ENCODE measurements at regions not wholly inside any gene's neighbourhood (a gene's known extent, or its start where the extent isn't known, plus 50 kb on each side); places are given as distances from the start of the nearest gene placed in this dataset.

DNA sequence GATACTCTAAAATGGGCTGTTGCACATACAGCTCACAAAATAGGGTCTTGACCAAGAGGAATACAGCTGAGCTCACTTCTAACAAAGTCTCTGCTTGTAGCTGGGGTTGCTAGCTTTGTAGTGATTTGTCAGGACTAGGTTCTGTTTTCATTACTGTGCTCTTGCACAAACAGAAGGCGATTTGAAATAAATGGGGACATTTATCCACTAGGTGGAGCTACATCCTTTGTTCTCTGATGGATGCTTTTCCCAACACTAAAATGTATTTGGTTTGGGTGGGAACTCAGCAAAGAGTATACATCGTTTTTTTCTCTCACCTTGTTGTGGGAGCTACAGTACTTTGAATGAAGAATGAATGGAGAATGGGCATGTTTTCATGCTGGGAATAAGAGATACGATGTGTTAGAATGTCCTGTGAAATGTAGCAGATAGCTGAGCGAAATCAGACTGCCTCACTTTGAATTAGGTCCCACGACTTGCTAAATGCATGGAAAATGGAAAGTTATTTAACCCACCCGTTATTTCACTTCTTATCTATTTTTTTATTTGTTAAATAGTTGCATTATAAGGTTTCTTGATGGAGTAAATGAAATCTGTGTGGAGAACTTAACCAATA lies 494.7 kb upstream of the MAP3K7 start:
- DNase-seq (ENCODE audit: low spot score in 2 of 2) = no peak
- 38 to 39% methylated on average over 6 of the region's 6 CpGs for WGBS, 2 donors
- no peak overlapping the region for H3K4me3 ChIP-seq (ENCODE audit: low read depth, poor library complexity, severe bottlenecking)
- intact Hi-C loops (cut with DNase I; ENCODE audit: low total_unique reads) = no loop called here
- TF ChIP-seq, protein P1, sequence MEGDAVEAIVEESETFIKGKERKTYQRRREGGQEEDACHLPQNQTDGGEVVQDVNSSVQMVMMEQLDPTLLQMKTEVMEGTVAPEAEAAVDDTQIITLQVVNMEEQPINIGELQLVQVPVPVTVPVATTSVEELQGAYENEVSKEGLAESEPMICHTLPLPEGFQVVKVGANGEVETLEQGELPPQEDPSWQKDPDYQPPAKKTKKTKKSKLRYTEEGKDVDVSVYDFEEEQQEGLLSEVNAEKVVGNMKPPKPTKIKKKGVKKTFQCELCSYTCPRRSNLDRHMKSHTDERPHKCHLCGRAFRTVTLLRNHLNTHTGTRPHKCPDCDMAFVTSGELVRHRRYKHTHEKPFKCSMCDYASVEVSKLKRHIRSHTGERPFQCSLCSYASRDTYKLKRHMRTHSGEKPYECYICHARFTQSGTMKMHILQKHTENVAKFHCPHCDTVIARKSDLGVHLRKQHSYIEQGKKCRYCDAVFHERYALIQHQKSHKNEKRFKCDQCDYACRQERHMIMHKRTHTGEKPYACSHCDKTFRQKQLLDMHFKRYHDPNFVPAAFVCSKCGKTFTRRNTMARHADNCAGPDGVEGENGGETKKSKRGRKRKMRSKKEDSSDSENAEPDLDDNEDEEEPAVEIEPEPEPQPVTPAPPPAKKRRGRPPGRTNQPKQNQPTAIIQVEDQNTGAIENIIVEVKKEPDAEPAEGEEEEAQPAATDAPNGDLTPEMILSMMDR (IDR thresholded peaks at IDR 0.05) = no peak
- no peak for TF ChIP-seq POLR2A (IDR thresholded peaks at IDR 0.05)

DNA sequence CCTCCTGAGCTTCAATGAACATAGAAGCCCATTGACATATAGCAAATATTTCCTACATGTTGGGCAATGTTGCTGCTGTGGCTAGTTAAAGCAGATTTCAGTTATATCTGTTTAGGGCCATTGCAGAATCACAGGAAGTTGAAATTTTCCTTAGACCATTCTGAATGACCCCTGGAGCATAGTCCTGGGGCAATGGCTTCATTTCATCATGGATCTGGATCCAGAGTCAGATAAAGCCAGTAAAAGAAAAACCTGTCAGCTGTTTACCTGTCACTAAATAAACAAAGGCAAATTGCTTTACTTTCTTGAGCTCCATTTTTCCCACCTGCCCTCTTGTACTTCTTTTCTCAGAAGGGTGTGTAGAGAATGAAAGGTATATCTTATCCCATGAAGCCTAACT lies 494.0 kb upstream of the MAP3K7 start:
- TF ChIP-seq, protein P1 (IDR thresholded peaks at IDR 0.05) = no peak
- TF ChIP-seq POLR2A (IDR thresholded peaks at IDR 0.05) = no peak
- no peak for DNase-seq (ENCODE audit: low spot score in 2 of 2)
- H3K4me3 ChIP-seq (ENCODE audit: low read depth, poor library complexity, severe bottlenecking) = no peak overlapping the region
- intact Hi-C loops (cut with DNase I; ENCODE audit: low total_unique reads) = no loop called here

DNA sequence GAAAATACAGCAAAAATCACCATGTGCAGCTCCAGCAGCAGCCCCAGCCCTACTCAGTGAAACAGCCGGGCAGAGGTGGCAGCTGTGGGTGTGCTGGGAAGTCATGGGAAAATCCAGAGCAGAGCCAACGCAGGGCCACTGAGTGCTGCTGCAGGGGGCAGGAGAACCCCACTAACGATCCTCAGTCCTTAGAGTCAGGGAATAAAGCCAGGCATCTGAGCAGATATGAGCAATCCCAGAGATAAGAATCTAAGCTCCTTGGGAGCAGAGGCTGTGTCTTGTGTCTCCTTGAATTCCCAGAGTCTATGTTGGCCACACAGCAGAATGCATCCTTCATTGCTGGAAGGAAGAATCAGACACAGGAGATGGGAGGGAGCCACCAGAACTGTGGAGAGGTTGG lies 493.1 kb upstream of the MAP3K7 start:
- no peak for DNase-seq (ENCODE audit: low spot score in 2 of 2)
- no peak for TF ChIP-seq POLR2A (IDR thresholded peaks at IDR 0.05)
- TF ChIP-seq, protein P1 (IDR thresholded peaks at IDR 0.05) = no peak
- 41 to 53% methylated on average over 3 of the region's 3 CpGs for WGBS, 2 donors
- no peak overlapping the region for H3K4me3 ChIP-seq (ENCODE audit: low read depth, poor library complexity, severe bottlenecking)
- intact Hi-C loops (cut with DNase I; ENCODE audit: low total_unique reads) = no loop called here

DNA sequence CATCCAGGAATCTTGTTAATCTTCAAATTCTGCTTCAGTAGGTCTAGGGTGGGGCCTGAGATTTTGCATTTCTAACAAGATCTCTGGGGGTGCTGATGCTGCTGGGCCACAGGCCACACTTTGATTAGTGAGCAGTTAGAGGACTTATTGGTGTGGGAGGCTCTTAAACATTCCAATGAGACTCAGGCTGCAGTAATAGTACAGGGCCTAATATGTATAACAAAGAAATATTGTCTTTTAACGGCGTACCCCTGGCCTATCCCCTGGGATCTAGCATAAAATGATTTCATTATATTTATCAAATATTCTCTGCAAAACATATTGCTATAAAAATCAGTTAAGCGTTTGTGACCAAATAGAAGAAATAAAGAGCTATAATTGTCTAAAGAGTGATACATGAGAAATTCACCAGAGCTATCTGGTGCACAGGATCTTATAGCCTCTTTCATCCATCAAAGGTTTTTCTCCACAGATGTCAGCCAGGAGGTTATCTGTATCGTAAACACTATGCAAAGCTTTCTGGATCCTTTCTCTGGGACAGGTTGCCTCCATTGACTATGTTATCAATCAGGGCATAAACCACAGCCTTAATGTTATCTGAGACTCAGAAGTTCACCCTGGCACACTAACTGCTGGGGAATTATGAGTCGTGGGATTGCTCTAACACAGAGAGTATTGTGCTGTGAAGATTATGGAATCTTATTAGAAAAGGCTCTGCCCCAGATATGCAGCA lies 488.5 kb upstream of the MAP3K7 start:
- WGBS, 2 donors = 67 to 75% methylated on average over 5 of the region's 5 CpGs
- no peak overlapping the region for H3K4me3 ChIP-seq (ENCODE audit: low read depth, poor library complexity, severe bottlenecking)
- TF ChIP-seq, protein P1 (IDR thresholded peaks at IDR 0.05) = no peak
- TF ChIP-seq POLR2A (IDR thresholded peaks at IDR 0.05) = no peak
- DNase-seq (ENCODE audit: low spot score in 2 of 2) = no peak
- intact Hi-C loops (cut with DNase I; ENCODE audit: low total_unique reads) = no loop called here

DNA sequence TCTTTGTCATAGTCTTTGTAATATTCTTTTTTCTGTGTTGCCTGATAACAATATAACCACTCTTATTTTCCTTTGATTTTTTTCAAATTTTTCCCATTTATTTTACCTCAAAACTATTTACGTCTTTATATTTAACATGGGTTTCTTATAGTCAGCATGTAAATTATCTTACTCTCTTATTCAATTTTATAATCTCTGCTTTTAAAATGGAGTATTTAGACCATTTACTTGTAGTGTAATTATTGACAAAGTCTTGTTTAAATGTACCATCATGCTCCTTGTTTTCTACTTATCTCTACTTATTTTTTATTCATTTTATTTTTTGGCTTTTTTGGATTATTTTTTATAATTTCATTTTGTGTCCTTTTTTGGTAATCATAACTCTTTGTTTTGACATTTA lies 476.5 kb upstream of the MAP3K7 start:
- WGBS, 2 donors = 92 to 98% methylated on average over 1 of the region's 1 CpG

More for the DNA sequence above, 476.5 kb upstream of the MAP3K7 start:
- DNase-seq (ENCODE audit: low spot score in 2 of 2) = no peak
- no peak for TF ChIP-seq POLR2A (IDR thresholded peaks at IDR 0.05)
- TF ChIP-seq, protein P1 (IDR thresholded peaks at IDR 0.05) = no peak
- H3K4me3 ChIP-seq (ENCODE audit: low read depth, poor library complexity, severe bottlenecking) = no peak overlapping the region
- intact Hi-C loops (cut with DNase I; ENCODE audit: low total_unique reads) = no loop called here
